Stimulated activated CD4-positive, alpha-beta T cell treated with anti-CD3 and anti-CD28 coated beads, Interleukin-2, amount 100 ng/mL, for 4 hours (primary cell): ENCODE measurements at regions not wholly inside any gene's neighbourhood (a gene's known extent, or its start where the extent isn't known, plus 50 kb on each side); places are given as distances from the start of the nearest gene placed in this dataset.

Experiments
- DNase-seq: peaks from one replicate; pipeline ENCODE4 v3.0.0-alpha.2; 2020; ENCODE audit warnings: low read depth

DNA sequence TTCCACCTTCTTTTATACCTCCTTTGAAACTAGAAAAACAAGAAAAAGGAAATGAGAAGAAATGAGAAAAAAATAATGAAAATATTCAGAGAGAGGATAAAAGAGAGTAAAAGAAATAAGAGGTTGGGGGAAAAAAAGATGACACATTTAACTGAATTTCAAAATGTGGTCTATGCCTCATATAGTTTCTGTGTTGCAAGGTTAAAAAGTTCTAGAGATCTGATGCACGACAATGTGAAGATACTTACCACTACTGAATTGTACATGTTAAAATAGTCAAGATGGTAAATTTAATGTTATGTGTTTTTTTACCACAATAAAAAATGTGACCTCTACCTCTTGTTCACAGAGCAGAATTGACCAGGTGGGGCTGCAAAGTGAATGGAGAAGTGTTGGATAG lies 314.8 kb upstream of the OR4E1 start:
- DNase-seq = no peak

DNA sequence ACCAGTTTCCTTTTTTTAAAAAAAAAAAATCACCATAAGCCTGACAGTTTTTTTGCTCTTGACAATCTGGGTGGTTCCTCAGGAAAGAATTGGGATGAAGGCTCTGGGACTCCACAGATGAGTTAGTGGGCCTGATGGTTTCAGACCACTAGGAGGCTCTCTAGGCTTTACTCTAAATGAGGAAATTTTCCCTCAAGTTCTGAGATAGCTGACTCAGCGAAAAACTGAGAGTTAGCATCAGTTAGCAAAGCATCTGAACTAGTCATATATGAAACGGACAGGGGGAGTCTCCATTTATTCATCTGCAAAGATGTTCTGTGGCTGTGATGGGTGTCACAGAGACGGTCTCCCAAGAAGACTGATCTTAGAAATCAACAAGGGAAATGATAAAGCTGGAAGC lies 314.3 kb upstream of the OR4E1 start:
- DNase-seq = no peak

DNA sequence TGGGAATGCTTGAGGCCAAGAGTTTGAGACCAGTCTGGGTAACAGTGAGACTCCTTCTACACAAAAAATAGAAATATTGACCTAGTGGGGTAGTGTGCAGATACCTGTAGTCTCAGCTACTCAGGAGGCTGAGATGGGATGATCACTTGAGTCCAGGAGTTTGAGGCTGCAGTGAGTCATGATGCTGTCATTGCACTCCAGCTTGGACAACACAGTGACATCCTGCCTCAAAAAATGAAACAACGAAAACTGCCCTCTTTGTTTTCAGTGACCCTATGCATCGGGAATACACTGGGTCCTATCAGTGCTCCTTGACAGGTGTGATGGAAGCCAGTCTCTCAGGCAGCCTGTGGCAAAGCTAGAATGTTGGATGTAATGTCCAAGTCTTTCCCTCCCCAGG lies 311.5 kb upstream of the OR4E1 start:
- no peak for DNase-seq

- DNase-seq = no peak
These were observed 305.3 kb upstream of the OR4E1 start for GRCh38 chr14:21978999-21979314.

GRCh38 chr14:21978184-21978998 lies 304.8 kb upstream of the OR4E1 start:
- DNase-seq = peak; percentile 26

GRCh38 chr14:21974741-21975140 lies 301.1 kb upstream of the OR4E1 start:
- DNase-seq = no peak

DNA sequence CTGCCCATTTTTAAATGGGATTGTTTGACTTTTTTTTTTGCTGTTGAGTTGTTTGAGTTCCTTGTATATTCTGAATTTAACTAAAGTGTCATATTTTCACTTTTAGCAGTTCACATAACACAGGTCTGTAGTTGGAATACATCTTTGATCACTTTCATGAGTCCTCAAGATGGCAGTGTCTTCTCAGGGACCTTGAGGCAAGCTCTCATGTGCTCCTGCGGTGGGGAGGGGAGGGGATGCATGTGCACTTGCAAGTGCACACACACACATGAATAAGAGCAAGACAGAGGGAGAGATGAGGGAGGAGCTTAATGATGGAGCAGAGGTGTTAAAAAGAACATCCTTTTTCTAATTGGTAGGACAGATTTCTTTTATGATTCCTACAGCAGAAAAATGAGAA lies 291.4 kb upstream of the OR4E1 start:
- peak; percentile 36 for DNase-seq

GRCh38 chr14:21964180-21964579 lies 290.6 kb upstream of the OR4E1 start:
- no peak for DNase-seq

GRCh38 chr14:21960636-21961035 lies 287.0 kb upstream of the OR4E1 start:
- no peak for DNase-seq

DNA sequence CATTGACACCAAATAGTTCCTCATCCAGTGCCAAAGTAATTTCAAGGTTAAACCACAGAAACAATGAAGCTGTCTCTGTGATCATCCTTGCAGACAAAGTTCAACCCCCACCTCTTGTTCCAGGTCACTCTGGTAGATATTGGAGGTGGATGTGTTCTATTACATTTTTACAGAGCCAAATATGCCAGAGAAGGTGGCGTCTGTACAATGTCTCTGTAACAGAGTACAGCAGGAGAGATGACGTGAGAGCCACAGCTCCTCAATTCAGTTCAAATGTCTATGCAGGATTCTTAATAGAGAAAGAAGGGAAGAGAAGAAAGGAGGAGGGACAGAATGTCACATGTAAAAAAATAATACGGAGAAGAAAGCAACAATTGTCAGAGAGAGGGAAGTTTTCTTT lies 268.3 kb upstream of the OR4E1 start:
- DNase-seq = no peak

DNA sequence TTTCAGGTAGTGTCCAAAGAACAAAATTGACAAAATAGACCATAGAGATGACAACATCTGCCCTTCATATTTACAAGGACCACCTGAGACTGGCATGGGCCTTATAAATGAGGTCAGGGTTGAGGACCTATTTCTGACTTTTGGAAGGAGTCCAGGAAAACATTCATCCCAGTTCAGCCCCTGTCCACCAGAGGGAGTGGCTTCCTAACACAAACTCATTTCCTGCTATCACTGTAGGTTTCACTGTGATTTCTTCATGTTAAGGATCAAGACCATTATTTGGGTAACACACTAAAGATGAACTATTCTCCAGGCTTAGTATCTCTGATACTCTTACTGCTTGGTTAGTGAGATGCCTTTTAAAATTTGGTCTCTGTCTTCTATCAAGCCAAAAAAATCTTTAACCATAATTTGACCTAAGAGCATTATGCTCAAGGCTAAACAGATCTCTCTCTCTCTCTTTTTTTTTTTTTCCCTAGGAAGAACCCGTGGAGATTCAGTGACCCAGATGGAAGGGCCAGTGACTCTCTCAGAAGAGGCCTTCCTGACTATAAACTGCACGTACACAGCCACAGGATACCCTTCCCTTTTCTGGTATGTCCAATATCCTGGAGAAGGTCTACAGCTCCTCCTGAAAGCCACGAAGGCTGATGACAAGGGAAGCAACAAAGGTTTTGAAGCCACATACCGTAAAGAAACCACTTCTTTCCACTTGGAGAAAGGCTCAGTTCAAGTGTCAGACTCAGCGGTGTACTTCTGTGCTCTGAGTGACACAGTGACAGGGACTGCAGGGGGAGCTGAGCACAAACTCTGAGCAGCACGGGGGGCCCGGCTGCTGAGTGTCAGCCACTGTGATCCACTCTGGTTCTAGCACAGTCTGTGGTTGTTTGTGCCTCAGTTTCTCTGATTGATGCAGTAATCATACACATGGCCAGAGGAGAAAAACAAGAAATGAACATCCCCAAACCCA lies 267.6 kb upstream of the OR4E1 start:
- DNase-seq = peak; percentile 17

DNA sequence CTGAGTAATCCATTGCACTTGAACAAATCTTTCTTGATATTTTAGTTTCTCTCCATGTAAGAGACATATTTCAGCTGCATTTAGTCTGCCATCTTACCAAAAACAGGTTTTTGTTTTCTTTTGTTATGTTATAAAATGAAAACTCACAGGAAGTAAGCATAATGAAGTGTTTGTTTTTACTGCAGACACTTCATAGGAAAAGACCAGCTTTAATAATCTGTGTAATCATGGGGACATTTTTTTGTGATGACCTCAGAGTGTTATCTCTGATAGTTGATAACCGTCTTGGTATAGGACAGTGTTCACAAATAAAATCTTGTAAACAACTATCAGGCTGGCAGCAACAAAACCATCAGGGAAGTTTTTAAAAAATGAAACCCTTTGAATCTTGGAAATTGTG lies 266.2 kb upstream of the OR4E1 start:
- DNase-seq = no peak

DNA sequence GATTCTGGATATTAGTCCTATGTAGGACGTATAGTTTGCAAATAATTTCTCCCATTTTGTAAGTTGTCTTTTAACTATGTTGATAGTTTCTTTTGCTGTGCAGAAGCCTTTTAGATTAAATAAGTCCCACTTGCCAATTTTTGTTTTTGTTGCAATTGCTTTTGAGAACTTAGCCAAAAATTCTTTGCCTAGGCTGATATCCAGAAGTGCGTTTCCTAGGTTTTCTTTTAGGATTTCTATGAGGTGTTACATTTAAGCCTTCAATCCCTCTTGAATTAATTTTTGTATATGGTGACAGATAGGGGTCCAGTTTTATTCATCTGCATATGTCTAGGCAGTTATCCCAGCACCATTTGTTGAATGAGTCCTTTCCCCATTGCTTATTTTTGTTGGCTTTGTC lies 264.4 kb upstream of the OR4E1 start:
- DNase-seq = no peak

- no peak for DNase-seq
These were observed 260.1 kb upstream of the OR4E1 start for GRCh38 chr14:21933681-21934080.

GRCh38 chr14:21924479-21924878 lies 250.9 kb upstream of the OR4E1 start:
- peak; percentile 40 for DNase-seq

- peak; percentile 21 for DNase-seq
These were observed 250.2 kb upstream of the OR4E1 start for GRCh38 chr14:21923820-21924219.

GRCh38 chr14:21921453-21921852 lies 247.8 kb upstream of the OR4E1 start:
- no peak for DNase-seq

DNA sequence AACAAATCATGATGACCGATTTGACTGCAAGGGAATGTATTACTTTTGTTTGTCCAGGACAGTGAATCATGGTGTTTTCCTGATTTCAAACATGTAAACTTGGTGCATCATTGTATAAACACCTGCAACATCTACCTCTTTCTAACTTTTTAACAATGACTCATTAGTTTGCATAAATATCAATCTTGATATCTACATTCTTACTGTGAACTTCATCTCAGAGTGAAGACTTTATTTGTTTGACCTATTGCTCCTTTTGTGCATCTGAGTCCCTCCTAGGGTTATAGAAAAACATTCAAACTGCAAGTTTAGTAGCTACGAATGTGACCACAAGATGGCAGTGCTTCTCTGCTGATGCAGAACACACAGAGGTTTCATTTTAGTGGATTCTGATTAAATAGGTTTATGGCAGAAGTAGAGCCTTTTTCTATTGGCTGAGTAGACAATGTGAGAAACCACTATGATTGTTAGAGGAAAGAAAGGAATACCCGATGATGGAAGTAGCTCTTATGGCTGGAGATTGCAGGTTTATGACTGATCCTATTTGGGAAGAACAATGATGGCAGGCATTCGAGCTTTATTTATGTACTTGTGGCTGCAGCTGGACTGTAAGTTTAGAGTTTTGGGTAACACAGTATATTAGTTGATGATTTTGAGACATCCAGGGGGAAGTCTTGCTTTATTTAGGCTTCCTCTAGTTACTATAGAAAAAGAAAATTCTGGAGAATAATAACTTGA lies 244.2 kb upstream of the OR4E1 start:
- peak; percentile 43 for DNase-seq

- DNase-seq = no peak
These were observed 242.2 kb upstream of the OR4E1 start for GRCh38 chr14:21915826-21916225.

- peak; percentile 80 for DNase-seq
These were observed 240.1 kb upstream of the OR4E1 start for GRCh38 chr14:21913759-21914158.

- DNase-seq = no peak
These were observed 238.7 kb upstream of the OR4E1 start for GRCh38 chr14:21912367-21912766.

GRCh38 chr14:21911877-21912276 lies 238.3 kb upstream of the OR4E1 start:
- DNase-seq = no peak

- no peak for DNase-seq
These were observed 236.6 kb upstream of the OR4E1 start for GRCh38 chr14:21910260-21910659.
